H9 (cell line): ENCODE measurements at regions not wholly inside any gene's neighbourhood (a gene's known extent, or its start where the extent isn't known, plus 50 kb on each side); places are given as distances from the start of the nearest gene placed in this dataset.

Source experiments
- DNase-seq: peaks from one replicate; pipeline ENCODE4 v3.0.0-alpha.2; 2017
- H2AFZ ChIP-seq: one replicate; pipeline ENCODE4 v1.6.1; 2013; ENCODE audit warnings: mild to moderate bottlenecking, low read length, control low read depth, moderate library complexity
- H2AK5ac ChIP-seq: 2 replicates; pipeline ENCODE4 v1.6.1; 2013; ENCODE audit warnings: low read length, control low read depth, mixed read lengths; ENCODE audit not compliant: insufficient read length
- H2BK120ac ChIP-seq: one replicate; pipeline ENCODE4 v1.6.1; 2013; ENCODE audit warnings: low read depth, mild to moderate bottlenecking, low read length, control low read depth, inconsistent platforms; ENCODE audit not compliant: poor library complexity, severe bottlenecking
- H2BK12ac ChIP-seq: 2 replicates; pipeline ENCODE4 v1.6.1; 2013; ENCODE audit warnings: low read length, control low read depth, mixed read lengths, low read depth; ENCODE audit not compliant: insufficient read length
- H2BK15ac ChIP-seq: 2 replicates; pipeline ENCODE4 v1.6.1; 2013; ENCODE audit warnings: low read depth, low read length, control low read depth
- H2BK20ac ChIP-seq: one replicate; pipeline ENCODE4 v1.6.1; 2013; ENCODE audit warnings: low read depth, mild to moderate bottlenecking, low read length, control low read depth, inconsistent platforms; ENCODE audit not compliant: poor library complexity, severe bottlenecking
- H2BK5ac ChIP-seq: 2 replicates; pipeline ENCODE4 v1.6.1; 2013; ENCODE audit warnings: low read length, control low read depth, mixed read lengths; ENCODE audit not compliant: insufficient read length
- H3K14ac ChIP-seq: 2 replicates; pipeline ENCODE4 v1.6.1; 2013; ENCODE audit warnings: low read length, control low read depth; ENCODE audit not compliant: insufficient read depth
- H3K18ac ChIP-seq: 2 replicates; pipeline ENCODE4 v1.6.1; 2013; ENCODE audit warnings: low read depth, mild to moderate bottlenecking, mixed read lengths, low read length, control low read depth; ENCODE audit not compliant: insufficient read length
- H3K23ac ChIP-seq: 2 replicates; pipeline ENCODE4 v1.6.1; 2013; ENCODE audit warnings: low read length, control low read depth, mixed read lengths, low read depth; ENCODE audit not compliant: insufficient read length
- H3K23me2 ChIP-seq: 2 replicates; pipeline ENCODE4 v1.6.1; 2013; ENCODE audit warnings: low read depth, mild to moderate bottlenecking, mixed read lengths, low read length, control low read depth; ENCODE audit not compliant: insufficient read length, poor library complexity, severe bottlenecking
- H3K27ac ChIP-seq: 2 replicates; pipeline ENCODE4 v1.5.1; 2013; ENCODE audit warnings: low read length, control low read depth, mixed read lengths, low read depth; ENCODE audit not compliant: insufficient read length
- H3K27me3 ChIP-seq: 2 replicates; pipeline ENCODE4 v1.6.1; 2013; ENCODE audit warnings: low read length, control low read depth, inconsistent platforms; ENCODE audit not compliant: insufficient read depth
- H3K4ac ChIP-seq: 2 replicates; pipeline ENCODE4 v1.6.1; 2013; ENCODE audit warnings: low read depth, mild to moderate bottlenecking, control low read depth, inconsistent platforms, low read length, moderate library complexity
- H3K4me1 ChIP-seq: 2 replicates; pipeline ENCODE4 v1.6.1; 2013; ENCODE audit warnings: low read length, control low read depth, inconsistent platforms; ENCODE audit not compliant: insufficient read depth
- H3K4me2 ChIP-seq: 2 replicates; pipeline ENCODE4 v1.6.1; 2013; ENCODE audit warnings: low read length, control low read depth, mixed read lengths; ENCODE audit not compliant: insufficient read length, insufficient read depth
- H3K56ac ChIP-seq: 2 replicates; pipeline ENCODE4 v1.6.1; 2013; ENCODE audit warnings: low read depth, mild to moderate bottlenecking, mixed read lengths, low read length, control low read depth; ENCODE audit not compliant: insufficient read length
- H3K79me1 ChIP-seq: 2 replicates; pipeline ENCODE4 v1.6.1; 2013; ENCODE audit warnings: low read depth, mild to moderate bottlenecking, moderate library complexity, low read length, control low read depth, inconsistent platforms; ENCODE audit not compliant: insufficient read depth, poor library complexity, severe bottlenecking
- H3K79me2 ChIP-seq: 2 replicates; pipeline ENCODE4 v1.6.1; 2013; ENCODE audit warnings: low read length, control low read depth, inconsistent platforms; ENCODE audit not compliant: insufficient read depth
- H3K9ac ChIP-seq: 2 replicates; pipeline ENCODE4 v1.6.1; 2013; ENCODE audit warnings: low read length, control low read depth, mixed read lengths; ENCODE audit not compliant: insufficient read length; ENCODE audit errors: extremely low read depth
- H3K9me3 ChIP-seq: one replicate; pipeline ENCODE4 v1.6.1; 2013; ENCODE audit warnings: low read depth, low read length, inconsistent platforms; ENCODE audit not compliant: control insufficient read depth
- H3T11ph ChIP-seq: one replicate; pipeline ENCODE4 v1.6.1; 2013; ENCODE audit warnings: mild to moderate bottlenecking, low read length, control low read depth, inconsistent platforms
- H4K20me1 ChIP-seq: one replicate; pipeline ENCODE4 v1.6.1; 2013; ENCODE audit not compliant: control insufficient read depth, insufficient read length, insufficient read depth
- H4K5ac ChIP-seq: 2 replicates; pipeline ENCODE4 v1.6.1; 2013; ENCODE audit warnings: low read depth, mild to moderate bottlenecking, mixed read lengths, low read length, control low read depth; ENCODE audit not compliant: insufficient read length
- H4K8ac ChIP-seq: replicated peaks from 2 replicates; pipeline ENCODE4 v1.6.1; 2013; ENCODE audit warnings: low read length, control low read depth, mixed read lengths, low read depth; ENCODE audit not compliant: insufficient read length
- H4K91ac ChIP-seq: 2 replicates; pipeline ENCODE4 v1.6.1; 2013; ENCODE audit warnings: low read depth, mild to moderate bottlenecking, moderate library complexity, mixed read lengths, low read length, control low read depth; ENCODE audit not compliant: insufficient read length
- H3K27ac Mint-ChIP-seq, 3 experiments: 2 replicates in 2 of 3; 3 replicates in 1 of 3; pipeline ENCODE4 v1.8.0; 2020 to 2021; ENCODE audit warnings: mixed read lengths in 3 of 3, mild to moderate bottlenecking in 1 of 3, moderate library complexity in 1 of 3
- H3K27me3 Mint-ChIP-seq: 2 replicates; pipeline ENCODE4 v1.8.0; 2021; ENCODE audit warnings: low read depth, mild to moderate bottlenecking, moderate library complexity, mixed read lengths
- H3K36me3 Mint-ChIP-seq, 3 experiments: 2 replicates in 2 of 3; 3 replicates in 1 of 3; pipeline ENCODE4 v1.8.0; 2020 to 2021; ENCODE audit warnings: low read depth in 3 of 3, mixed read lengths in 3 of 3; ENCODE audit not compliant: insufficient read depth in 1 of 3
- H3K4me1 Mint-ChIP-seq, 2 experiments: 2 replicates each; pipeline ENCODE4 v1.8.0; 2020; ENCODE audit warnings: mixed read lengths in 2 of 2
- H3K4me3 Mint-ChIP-seq, 2 experiments: 2 replicates in 1 of 2; 3 replicates in 1 of 2; pipeline ENCODE4 v1.8.0; 2020 to 2021; ENCODE audit warnings: mild to moderate bottlenecking in 2 of 2, mixed read lengths in 2 of 2, moderate library complexity in 1 of 2
- H3K9me3 Mint-ChIP-seq, 2 experiments: 2 replicates in 1 of 2; 3 replicates in 1 of 2; pipeline ENCODE4 v1.8.0; 2020; ENCODE audit warnings: mild to moderate bottlenecking in 2 of 2, mixed read lengths in 2 of 2, moderate library complexity in 1 of 2
- WGBS: extraction: QIAGEN DNeasy Blood & Tissue Kit; methylation state at CpG from one replicate; pipeline ENCODE4 v1.1.7; 2013; ENCODE audit warnings: missing lambda C conversion rate, low lambda C conversion rate, mixed read lengths; ENCODE audit not compliant: insufficient read length; ENCODE audit errors: extremely low coverage; 5-methylcytosine and 5-hydroxymethylcytosine counted together
- TF ChIP-seq, protein P1 (sequence below): fragments of 200-600 bp; sonication (generic); conservative IDR thresholded peaks from 3 replicates; pipeline ENCODE4 v1.8.0; 2021; ENCODE audit warnings: antibody characterized with exemption, mild to moderate bottlenecking

DNA sequence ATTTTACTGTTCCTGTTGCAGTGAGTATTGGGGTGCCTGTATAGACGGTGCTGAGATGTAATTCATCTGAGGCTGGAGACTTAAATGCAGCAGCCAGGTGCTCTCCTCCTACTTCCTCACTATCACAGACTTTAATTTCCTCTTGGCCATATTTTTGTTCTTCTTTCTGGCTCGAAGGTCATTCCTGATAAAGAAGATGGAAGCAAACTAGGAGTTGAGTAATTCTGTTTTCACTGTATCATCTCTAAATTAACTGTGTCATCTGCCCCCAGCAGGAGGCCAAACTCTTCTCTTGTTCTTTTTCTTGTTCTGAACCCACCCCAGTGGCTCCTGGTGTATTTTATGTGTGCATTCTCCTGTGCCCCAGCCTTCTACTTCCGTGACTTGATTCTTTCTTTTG, 141.7 kb upstream of the ARHGAP5 start:
- H2AFZ ChIP-seq: no peak overlapping the region
- peak overlapping the region; percentile 29 for H3K4me2 ChIP-seq
- H3K14ac ChIP-seq: no peak overlapping the region

More for the DNA sequence above, 141.7 kb upstream of the ARHGAP5 start:
- no peak overlapping the region for H2BK15ac ChIP-seq
- no peak overlapping the region for H3K23ac ChIP-seq
- TF ChIP-seq, protein P1, sequence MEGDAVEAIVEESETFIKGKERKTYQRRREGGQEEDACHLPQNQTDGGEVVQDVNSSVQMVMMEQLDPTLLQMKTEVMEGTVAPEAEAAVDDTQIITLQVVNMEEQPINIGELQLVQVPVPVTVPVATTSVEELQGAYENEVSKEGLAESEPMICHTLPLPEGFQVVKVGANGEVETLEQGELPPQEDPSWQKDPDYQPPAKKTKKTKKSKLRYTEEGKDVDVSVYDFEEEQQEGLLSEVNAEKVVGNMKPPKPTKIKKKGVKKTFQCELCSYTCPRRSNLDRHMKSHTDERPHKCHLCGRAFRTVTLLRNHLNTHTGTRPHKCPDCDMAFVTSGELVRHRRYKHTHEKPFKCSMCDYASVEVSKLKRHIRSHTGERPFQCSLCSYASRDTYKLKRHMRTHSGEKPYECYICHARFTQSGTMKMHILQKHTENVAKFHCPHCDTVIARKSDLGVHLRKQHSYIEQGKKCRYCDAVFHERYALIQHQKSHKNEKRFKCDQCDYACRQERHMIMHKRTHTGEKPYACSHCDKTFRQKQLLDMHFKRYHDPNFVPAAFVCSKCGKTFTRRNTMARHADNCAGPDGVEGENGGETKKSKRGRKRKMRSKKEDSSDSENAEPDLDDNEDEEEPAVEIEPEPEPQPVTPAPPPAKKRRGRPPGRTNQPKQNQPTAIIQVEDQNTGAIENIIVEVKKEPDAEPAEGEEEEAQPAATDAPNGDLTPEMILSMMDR: no peak
- no peak overlapping the region for H2BK12ac ChIP-seq
- no peaks in the 10 kb centered on the region for H3K79me2 ChIP-seq
- DNase-seq: no peak
- no peak overlapping the region for H3K27ac ChIP-seq
- H3K27me3 ChIP-seq: peaks cover 5% of the 10 kb centered on the region; the same call in 1 of the 2 replicates
- no peak overlapping the region for H2AK5ac ChIP-seq
- H2BK120ac ChIP-seq: no peak overlapping the region
- WGBS: no CpG with 5 or more reads among the region's 3 CpGs
- H4K8ac ChIP-seq: no peak overlapping the region
- H2BK20ac ChIP-seq: no peak overlapping the region
- Mint-ChIP-seq H3K36me3 (no peaks in the 10 kb centered on the region; a peak in 1 of 7 replicates), H3K27me3 (no peaks in the 10 kb centered on the region; the same call in 1 of the 2 replicates), H3K27ac (peak overlapping the region; percentile 11 to 53 (median 19); a peak in 4 of 7 replicates), H3K9me3 (no peaks in the 10 kb centered on the region), H3K4me3 (peak overlapping the region in 1 of 2 experiments; percentile 41; a peak in 2 of 5 replicates), H3K4me1 (peaks cover 35 to 38% of the 10 kb centered on the region in 2 experiments)
- no peaks in the 10 kb centered on the region for H3K79me1 ChIP-seq
- H3K23me2 ChIP-seq: no peaks in the 10 kb centered on the region
- no peak overlapping the region for H2BK5ac ChIP-seq
- no peak overlapping the region for H3K18ac ChIP-seq
- H3K9ac ChIP-seq: no peak overlapping the region
- no peak overlapping the region for H4K5ac ChIP-seq
- no peak overlapping the region for H3T11ph ChIP-seq
- no peaks in the 10 kb centered on the region for H3K9me3 ChIP-seq
- H3K4me1 ChIP-seq: peaks cover 10% of the 10 kb centered on the region
- no peaks in the 10 kb centered on the region for H4K20me1 ChIP-seq
- no peak overlapping the region for H3K4ac ChIP-seq
- no peak overlapping the region for H4K91ac ChIP-seq
- no peak overlapping the region for H3K56ac ChIP-seq
